Activated T-cell treated with anti-CD3 and anti-CD28 coated beads, Interleukin-2, amount 50 U/mL, for 72 hours (primary cell): ENCODE measurements at regions not wholly inside any gene's neighbourhood (a gene's known extent, or its start where the extent isn't known, plus 50 kb on each side); places are given as distances from the start of the nearest gene placed in this dataset.
A peak's percentile ranks its signal among the peaks of the same experiment; 100 is the strongest.
"Not testable (repeated sequence)": the region's sequence is repeated elsewhere in the genome, so short reads cannot be mapped to it uniquely, and the experiment has no call there.

ENCODE experiments used
- ATAC-seq, 2 donors: fragments of 150-1000 bp; cut with Tn5 transposase; replicated peaks in 1 of 2; 2 replicates each; pipeline ENCODE4 v1.10.0; 2021; ENCODE audit warnings: moderate library complexity in 2 of 2, mild to moderate bottlenecking in 1 of 2
- DNase-seq, 2 donors: peaks; one replicate each; pipeline ENCODE4 v3.0.0; 2021 to 2022; ENCODE audit warnings: mixed read lengths in 1 of 2
- H3K27ac Mint-ChIP-seq: one replicate; pipeline ENCODE4 v1.8.0; 2022; ENCODE audit warnings: mild to moderate bottlenecking, moderate library complexity, mixed read lengths
- H3K27me3 Mint-ChIP-seq: one replicate; pipeline ENCODE4 v1.8.0; 2022; ENCODE audit warnings: low read depth, mixed read lengths
- H3K36me3 Mint-ChIP-seq, 2 donors: one replicate each; pipeline ENCODE4 v1.8.0; 2022; ENCODE audit warnings: mixed read lengths in 2 of 2, mild to moderate bottlenecking in 1 of 2; ENCODE audit not compliant: insufficient read depth in 2 of 2
- H3K4me1 Mint-ChIP-seq: one replicate; pipeline ENCODE4 v1.8.0; 2022; ENCODE audit warnings: low read depth, mixed read lengths
- H3K4me3 Mint-ChIP-seq, 2 donors: one replicate each; pipeline ENCODE4 v1.8.0; 2022; ENCODE audit warnings: mild to moderate bottlenecking in 2 of 2, mixed read lengths in 2 of 2, moderate library complexity in 2 of 2
- H3K9me3 Mint-ChIP-seq, 2 donors: one replicate each; pipeline ENCODE4 v1.8.0; 2022; ENCODE audit warnings: mixed read lengths in 2 of 2

DNA sequence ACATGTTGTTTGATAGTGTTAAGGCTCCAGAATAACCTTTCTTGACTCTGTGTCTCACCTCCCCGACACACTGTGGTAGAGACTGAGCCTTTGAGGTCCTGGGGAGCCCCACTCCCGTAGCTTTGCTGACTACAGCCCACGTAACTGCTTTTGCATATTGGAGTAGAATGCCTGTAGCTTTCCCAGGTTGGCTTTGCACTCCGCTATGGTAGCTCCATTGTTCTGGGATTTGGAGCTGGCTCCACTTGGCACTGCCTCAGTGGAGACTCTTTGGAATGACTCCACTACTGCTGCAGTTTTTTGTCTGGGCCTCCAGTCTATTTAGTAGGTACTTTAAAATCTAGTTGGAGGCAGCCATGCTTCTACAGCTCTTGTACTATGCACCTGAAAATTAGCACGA is 56.2 kb upstream of the ANXA1 start:
- ATAC-seq (no peak), DNase-seq (no peak)
- H3K4me1 Mint-ChIP-seq: peaks cover 6% of the 10 kb centered on the region
- no peak overlapping the region for H3K27ac Mint-ChIP-seq
- no peaks in the 10 kb centered on the region for H3K9me3 Mint-ChIP-seq
- no peaks in the 10 kb centered on the region for H3K36me3 Mint-ChIP-seq
- no peak overlapping the region for H3K4me3 Mint-ChIP-seq
- peaks cover 6% of the 10 kb centered on the region for H3K27me3 Mint-ChIP-seq

DNA sequence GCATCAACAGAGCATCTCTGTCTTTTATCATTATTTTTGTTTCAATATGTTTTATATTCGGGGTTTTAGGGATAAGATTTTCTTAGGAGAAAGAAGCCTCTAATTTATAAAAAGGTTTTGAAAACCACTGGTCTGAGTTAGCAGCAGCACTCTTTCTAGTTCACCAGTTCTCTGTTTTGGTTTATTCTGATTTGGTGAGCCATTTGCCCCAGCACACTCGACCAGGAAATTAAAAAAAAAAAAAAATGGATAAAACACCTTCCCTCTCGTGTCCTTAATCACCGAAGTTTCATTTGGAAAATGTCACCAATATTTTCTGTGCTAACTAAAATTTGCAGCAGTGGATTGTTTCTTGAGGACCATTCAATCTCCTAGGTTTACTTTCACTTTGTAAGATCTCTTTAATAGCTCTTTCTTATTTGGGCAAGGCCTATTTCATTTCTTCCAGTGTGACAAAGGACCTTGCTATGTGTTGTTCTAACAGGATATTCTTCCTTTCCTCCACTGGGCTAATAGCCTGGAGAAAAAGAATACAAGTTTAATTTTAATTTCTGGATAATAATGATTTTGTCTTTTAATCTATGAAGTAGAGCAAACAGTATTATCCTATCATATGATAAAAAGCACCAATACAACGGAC is 57.8 kb upstream of the ANXA1 start:
- DNase-seq (no peak), ATAC-seq (no peak)
- no peak overlapping the region for H3K27ac Mint-ChIP-seq
- H3K27me3 Mint-ChIP-seq: no peaks in the 10 kb centered on the region
- H3K9me3 Mint-ChIP-seq: no peaks in the 10 kb centered on the region
- H3K4me3 Mint-ChIP-seq: peak overlapping the region in 1 of 2 donors; percentile 74
- H3K36me3 Mint-ChIP-seq: no peaks in the 10 kb centered on the region
- peaks cover 6% of the 10 kb centered on the region for H3K4me1 Mint-ChIP-seq

DNA sequence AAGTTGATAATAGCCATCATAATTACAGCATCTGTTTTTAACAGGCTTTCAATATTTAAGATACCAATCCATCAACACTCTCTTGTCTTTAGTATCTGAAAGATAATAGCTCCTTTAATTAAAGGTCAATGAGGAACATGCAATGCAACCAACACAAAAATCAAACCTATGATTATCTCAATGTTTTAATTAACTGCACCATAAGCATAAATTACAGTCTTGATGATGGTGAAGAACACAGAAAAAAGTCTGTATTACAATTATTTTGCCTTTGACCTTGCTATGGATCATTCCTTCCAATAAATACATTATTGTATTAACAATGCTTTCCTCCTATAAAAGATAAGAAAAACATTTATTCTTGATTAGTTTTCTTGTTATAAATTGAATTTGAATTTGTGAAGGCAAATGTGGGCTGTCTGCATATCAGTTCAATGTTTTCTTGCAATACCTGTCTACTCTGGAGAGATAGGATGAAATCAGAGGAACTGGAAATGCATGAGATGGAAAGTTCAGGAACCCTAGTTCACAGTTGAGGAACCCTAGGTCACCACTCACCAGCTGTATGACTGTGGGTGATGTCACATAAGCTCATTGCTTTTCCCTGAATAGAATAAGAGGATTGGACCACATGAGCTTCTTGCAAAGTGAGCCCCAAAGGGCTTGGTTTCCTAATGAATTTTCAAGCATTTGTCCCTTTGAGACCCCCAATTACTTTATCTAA is 58.5 kb upstream of the ANXA1 start:
- Mint-ChIP-seq H3K9me3 (no peaks in the 10 kb centered on the region), H3K27me3 (no peaks in the 10 kb centered on the region), H3K27ac (no peak overlapping the region), H3K4me1 (peaks cover 6% of the 10 kb centered on the region), H3K36me3 (no peaks in the 10 kb centered on the region), H3K4me3 (no peak overlapping the region)
- no peak for ATAC-seq
- no peak for DNase-seq

DNA sequence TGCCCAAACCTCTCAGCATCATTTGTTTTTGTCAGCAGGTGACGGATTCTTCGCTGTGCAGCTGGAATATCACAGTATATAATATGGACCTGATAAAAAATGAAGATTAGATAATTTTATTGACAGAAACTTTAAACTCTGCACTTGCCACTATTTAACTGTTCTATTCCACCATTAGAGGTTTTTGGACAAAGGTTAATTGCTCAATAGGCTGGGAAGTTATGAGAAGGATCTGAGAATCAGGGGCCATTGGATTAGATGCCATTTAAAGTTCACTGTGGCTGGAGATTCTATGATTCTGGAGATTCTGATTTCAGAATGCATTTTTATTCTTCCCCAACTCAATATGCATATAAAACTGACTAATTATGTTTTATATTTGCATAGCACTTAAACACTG is 59.8 kb upstream of the ANXA1 start:
- ATAC-seq: no peak
- H3K36me3 Mint-ChIP-seq: no peaks in the 10 kb centered on the region
- H3K27ac Mint-ChIP-seq: no peak overlapping the region
- H3K4me3 Mint-ChIP-seq: no peak overlapping the region
- no peaks in the 10 kb centered on the region for H3K9me3 Mint-ChIP-seq
- no peaks in the 10 kb centered on the region for H3K27me3 Mint-ChIP-seq
- DNase-seq: no peak
- peaks cover 6% of the 10 kb centered on the region for H3K4me1 Mint-ChIP-seq

DNA sequence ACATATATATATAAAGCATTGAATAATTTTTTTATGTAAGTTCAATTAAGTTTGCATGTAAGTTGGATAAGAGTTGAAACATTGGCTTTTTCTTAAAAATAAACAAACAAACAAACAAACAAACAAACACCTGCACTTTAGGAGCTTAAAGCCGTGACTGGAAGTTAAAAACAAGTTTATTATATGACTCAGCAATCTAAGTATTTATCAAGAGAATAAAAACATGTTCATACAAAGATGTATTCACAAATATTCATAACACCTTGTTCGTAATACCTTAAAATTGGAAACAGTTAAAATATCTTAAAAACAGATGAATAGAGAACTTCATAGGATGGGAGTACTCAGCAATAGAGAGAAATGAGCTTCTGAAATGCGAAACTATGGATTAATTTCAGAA is 61.5 kb upstream of the ANXA1 start:
- no peaks in the 10 kb centered on the region for H3K9me3 Mint-ChIP-seq

DNA sequence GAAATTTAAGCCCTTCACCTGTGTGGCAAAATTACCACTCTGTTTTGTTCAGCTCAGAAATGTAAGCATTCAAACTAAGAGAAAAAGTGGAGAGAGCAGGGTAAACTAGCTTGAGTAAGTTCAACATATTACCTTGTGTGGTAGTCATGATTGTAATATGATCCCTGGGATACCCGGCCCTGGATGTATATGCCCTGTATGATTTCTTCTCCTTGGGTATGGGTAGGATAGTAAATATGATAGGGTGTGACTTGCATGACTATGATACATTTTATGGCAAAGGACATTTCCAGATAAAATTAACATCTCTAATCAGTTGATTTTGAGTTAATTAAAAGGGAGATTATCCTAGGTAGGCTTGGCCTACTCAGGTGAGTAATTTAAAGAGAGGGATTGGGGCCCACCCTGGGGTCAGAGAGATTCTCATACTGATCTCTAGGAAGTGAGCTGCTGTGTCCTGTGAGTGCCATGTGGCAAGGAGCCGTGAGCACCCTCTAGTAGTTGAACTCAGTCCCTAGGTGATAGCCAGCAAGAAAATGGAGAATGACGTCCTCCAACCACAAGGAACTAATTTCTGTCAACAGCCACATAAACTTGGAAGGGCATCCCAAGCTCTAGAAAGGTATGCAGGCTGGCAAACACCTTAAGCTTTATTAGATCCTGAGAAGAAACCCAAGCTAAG is 62.2 kb upstream of the ANXA1 start:
- H3K36me3 Mint-ChIP-seq: no peaks in the 10 kb centered on the region
- H3K9me3 Mint-ChIP-seq: no peaks in the 10 kb centered on the region
- no peak overlapping the region for H3K27ac Mint-ChIP-seq
- H3K4me1 Mint-ChIP-seq: peaks cover 6% of the 10 kb centered on the region
- no peak for ATAC-seq
- peaks cover 4% of the 10 kb centered on the region for H3K27me3 Mint-ChIP-seq
- H3K4me3 Mint-ChIP-seq: no peak overlapping the region
- DNase-seq: no peak

More for the DNA sequence above, 61.5 kb upstream of the ANXA1 start:
- no peaks in the 10 kb centered on the region for H3K36me3 Mint-ChIP-seq
- H3K27ac Mint-ChIP-seq: no peak overlapping the region
- ATAC-seq: no peak
- no peak overlapping the region for H3K4me3 Mint-ChIP-seq
- H3K4me1 Mint-ChIP-seq: peaks cover 6% of the 10 kb centered on the region
- no peak for DNase-seq
- peaks cover 4% of the 10 kb centered on the region for H3K27me3 Mint-ChIP-seq

DNA sequence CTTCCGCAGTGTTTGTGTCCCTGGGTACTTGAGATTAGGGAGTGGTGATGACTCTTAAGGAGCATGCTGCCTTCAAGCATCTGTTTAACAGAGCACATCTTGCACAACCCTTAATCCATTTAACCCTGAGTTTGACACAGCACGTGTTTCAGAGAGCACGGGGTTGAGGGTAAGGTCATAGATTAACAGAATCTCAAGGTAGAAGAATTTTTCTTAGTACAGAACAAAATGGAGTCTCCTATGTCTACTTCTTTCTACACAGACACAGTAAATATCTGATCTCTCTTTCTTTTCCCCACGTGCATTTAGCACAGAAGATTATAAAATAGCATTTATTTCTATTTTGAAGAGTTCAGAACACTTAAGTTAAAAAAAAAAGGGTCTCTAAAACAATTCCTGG is 63.8 kb upstream of the ANXA1 start:
- not testable (repeated sequence) for H3K4me3 Mint-ChIP-seq, H3K27me3 Mint-ChIP-seq, DNase-seq, H3K36me3 Mint-ChIP-seq, ATAC-seq, H3K27ac Mint-ChIP-seq, H3K4me1 Mint-ChIP-seq, H3K9me3 Mint-ChIP-seq

DNA sequence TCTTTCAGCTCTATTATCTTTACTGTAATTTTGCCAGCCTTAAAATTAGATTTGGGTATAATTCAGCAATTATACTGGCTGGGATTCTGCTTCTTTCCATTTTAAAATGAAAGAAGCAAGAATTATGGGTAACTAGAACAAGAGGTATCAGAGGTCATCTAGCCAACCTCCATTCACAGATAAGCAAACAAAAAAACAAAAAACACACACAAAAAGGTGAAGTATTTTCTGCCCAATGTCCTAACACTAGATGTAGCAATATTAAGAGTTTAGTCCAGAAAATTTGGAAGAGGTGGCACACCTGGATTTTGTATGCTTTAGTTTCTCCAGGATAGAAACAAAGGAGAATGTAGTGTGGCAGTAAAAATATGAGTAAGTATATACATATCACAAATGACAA is 68.1 kb upstream of the ANXA1 start:
- ATAC-seq: no peak
- Mint-ChIP-seq H3K27ac (no peak overlapping the region), H3K4me1 (no peaks in the 10 kb centered on the region), H3K27me3 (peaks cover 4% of the 10 kb centered on the region), H3K9me3 (no peaks in the 10 kb centered on the region), H3K4me3 (no peak overlapping the region), H3K36me3 (no peaks in the 10 kb centered on the region)
- no peak for DNase-seq

DNA sequence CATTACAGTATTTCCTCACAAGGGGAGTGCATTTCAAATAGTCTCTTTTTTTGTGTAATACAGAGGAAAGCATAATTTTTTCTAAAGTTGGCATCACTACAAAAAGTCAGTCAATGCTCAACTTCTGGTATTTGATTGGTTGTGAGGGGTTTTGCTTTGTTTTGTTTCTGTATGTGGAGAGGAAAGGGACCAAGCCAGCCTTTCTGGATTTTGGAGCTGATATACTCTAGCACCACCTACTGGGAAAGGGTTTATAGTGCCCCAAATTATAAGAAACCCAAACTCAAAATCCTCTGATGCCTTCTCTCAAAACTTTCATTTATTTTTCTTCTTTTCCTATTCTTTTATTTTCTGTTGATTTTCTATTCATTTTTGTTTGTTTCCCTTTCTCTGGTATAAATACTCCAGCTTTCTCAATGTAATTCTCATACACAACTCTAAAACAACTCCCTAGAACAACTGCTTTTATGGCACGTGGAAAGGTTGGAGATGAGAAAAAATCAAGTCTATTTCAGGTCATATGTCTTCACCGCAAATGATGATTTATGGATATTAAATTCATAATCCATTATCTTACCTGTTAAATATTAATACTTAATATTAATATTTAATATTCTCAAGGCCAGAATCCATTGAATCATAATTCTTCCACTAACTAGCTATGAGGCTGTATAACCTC is 69.5 kb upstream of the ANXA1 start:
- Mint-ChIP-seq H3K27me3 (peaks cover 4% of the 10 kb centered on the region), H3K9me3 (no peaks in the 10 kb centered on the region), H3K36me3 (no peaks in the 10 kb centered on the region), H3K4me1 (no peaks in the 10 kb centered on the region), H3K4me3 (no peak overlapping the region), H3K27ac (no peak overlapping the region)
- ATAC-seq: no peak
- DNase-seq: peak in 1 of 2 donors; percentile 3

DNA sequence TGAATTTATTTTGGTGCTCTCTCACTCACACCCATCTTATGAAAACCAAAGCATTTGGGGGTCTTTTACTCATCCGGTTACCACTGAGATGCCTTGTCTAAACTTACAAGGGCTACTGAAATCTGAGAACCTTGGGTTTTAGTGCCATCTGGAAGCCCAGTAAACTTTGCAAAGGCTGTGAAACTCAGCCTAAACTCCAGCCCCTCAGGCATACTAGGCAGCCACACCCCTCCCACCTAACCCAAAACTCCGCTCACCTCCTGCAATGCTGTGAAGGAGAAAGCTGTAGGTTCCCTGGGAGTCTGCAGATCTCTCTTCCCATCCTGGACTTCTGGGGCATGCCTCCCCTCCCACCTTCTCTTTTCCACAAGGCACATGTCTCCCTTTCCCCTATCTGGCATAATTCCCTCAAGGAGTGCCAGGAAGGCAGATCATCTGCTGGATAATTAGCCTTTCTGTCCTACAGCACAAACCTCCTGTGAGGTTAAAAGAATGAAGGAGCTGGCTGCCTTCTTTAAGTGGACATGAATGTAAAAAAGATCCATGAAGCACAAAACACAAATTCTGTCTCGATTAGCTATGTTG is 71.5 kb upstream of the ANXA1 start:
- DNase-seq: no peak
- no peaks in the 10 kb centered on the region for H3K4me1 Mint-ChIP-seq

DNA sequence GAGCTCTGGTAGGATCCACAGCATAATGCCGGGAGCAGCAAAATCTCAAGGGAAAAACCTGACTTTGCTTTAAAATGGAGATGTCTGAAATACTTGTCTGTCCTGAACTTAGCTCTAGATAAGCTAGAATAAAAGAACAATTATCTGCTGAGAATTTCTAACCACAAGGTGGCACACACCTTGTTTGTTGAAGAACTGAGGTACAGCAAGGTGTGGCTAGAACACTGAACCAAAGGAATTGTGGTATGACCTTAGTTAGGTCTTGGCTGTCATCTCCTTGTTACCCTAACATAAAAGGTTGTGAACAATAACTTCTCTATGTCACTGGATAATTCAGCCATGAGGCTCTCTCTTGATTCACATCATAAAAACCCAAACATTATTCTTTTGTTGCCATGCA is 72.3 kb upstream of the ANXA1 start:
- Mint-ChIP-seq H3K4me1 (no peaks in the 10 kb centered on the region), H3K27me3 (peaks cover under 1% of the 10 kb centered on the region), H3K4me3 (no peak overlapping the region), H3K9me3 (no peaks in the 10 kb centered on the region), H3K27ac (no peak overlapping the region), H3K36me3 (no peaks in the 10 kb centered on the region)
- DNase-seq (no peak), ATAC-seq (no peak)

More for the DNA sequence above, 71.5 kb upstream of the ANXA1 start:
- ATAC-seq: no peak
- no peaks in the 10 kb centered on the region for H3K27me3 Mint-ChIP-seq
- H3K36me3 Mint-ChIP-seq: no peaks in the 10 kb centered on the region
- no peaks in the 10 kb centered on the region for H3K9me3 Mint-ChIP-seq
- H3K27ac Mint-ChIP-seq: no peak overlapping the region
- H3K4me3 Mint-ChIP-seq: no peak overlapping the region

DNA sequence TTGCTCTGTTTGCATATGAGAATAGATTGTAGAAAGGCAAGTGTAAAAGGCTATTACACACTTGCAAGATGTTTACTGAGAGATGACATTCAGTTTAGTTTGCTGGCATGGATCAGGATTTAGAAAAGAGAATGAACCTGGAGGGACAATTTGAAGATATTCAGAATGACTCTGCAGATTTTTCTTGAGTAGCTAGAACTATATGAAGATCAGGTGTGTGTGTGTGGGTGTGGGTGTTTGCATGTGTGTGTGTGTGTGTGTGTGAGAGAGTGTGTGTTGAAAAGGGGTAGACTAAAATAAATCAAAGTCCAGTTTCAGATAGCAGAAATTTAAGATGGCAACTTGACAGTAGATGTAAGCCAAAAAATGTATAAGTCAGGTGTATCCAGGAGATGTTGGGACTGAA is 74.0 kb upstream of the ANXA1 start:
- Mint-ChIP-seq H3K36me3 (no peaks in the 10 kb centered on the region), H3K4me3 (no peak overlapping the region), H3K9me3 (no peaks in the 10 kb centered on the region), H3K4me1 (no peaks in the 10 kb centered on the region), H3K27ac (no peak overlapping the region), H3K27me3 (peaks cover 11% of the 10 kb centered on the region)
- ATAC-seq (no peak), DNase-seq (no peak)

DNA sequence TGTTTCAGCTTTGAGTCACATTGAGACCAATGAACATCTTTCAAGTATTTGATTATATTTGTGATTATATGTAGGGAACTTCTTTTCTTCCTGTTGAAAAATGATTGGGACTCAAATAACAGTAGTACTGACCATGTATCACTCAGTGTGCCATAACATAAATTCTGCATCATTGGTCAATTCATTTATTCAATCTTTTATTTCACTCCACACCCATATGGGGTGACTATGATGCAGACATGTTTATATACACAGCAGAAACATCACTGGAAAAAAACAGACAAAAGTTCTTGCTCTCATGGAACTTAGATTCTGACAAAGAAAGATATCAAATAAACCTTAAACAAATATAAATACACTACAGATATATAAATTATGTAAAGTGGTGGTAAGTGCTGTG is 74.7 kb upstream of the ANXA1 start:
- no peaks in the 10 kb centered on the region for H3K9me3 Mint-ChIP-seq
- ATAC-seq: no peak
- no peak overlapping the region for H3K4me3 Mint-ChIP-seq
- H3K27ac Mint-ChIP-seq: no peak overlapping the region
- peaks cover 11% of the 10 kb centered on the region for H3K27me3 Mint-ChIP-seq
- H3K36me3 Mint-ChIP-seq: no peaks in the 10 kb centered on the region
- H3K4me1 Mint-ChIP-seq: no peaks in the 10 kb centered on the region
- DNase-seq: no peak
